Suprapubic skin (tissue), 4 donors: ENCODE measurements at regions not wholly inside any gene's neighbourhood (a gene's known extent, or its start where the extent isn't known, plus 50 kb on each side); places are given as distances from the start of the nearest gene placed in this dataset.

Source experiments
- DNase-seq, 2 donors: peaks; one replicate each; pipeline ENCODE4 v3.0.0-alpha.2; 2019; ENCODE audit warnings: low spot score in 2 of 2
- H3K27ac ChIP-seq: fragments of 200-600 bp; sonication (generic); one replicate; pipeline ENCODE4 v1.5.1; 2019
- H3K27me3 ChIP-seq: fragments of 200-600 bp; sonication (generic); one replicate; pipeline ENCODE4 v1.5.1; 2019
- H3K36me3 ChIP-seq: fragments of 200-600 bp; sonication (generic); one replicate; pipeline ENCODE4 v1.5.1; 2019
- H3K4me1 ChIP-seq: fragments of 200-600 bp; sonication (generic); one replicate; pipeline ENCODE4 v1.5.1; 2019
- H3K4me3 ChIP-seq: fragments of 200-600 bp; sonication (generic); one replicate; pipeline ENCODE4 v1.5.1; 2019; ENCODE audit warnings: mild to moderate bottlenecking
- H3K9me3 ChIP-seq: fragments of 200-600 bp; sonication (generic); one replicate; pipeline ENCODE4 v1.5.1; 2019
- EP300 ChIP-seq: sonication (generic); formaldehyde crosslinking; IDR thresholded peaks from one replicate; pipeline ENCODE4 v1.6.1; 2017; ENCODE audit warnings: antibody characterized with exemption
- POLR2A ChIP-seq, 2 donors: fragments of 450-650 bp; IDR thresholded peaks; one replicate each; pipeline ENCODE4 v1.6.1; 2017; ENCODE audit warnings: antibody characterized with exemption in 2 of 2, mild to moderate bottlenecking in 2 of 2, moderate library complexity in 2 of 2
- POLR2AphosphoS5 ChIP-seq, 3 donors: sonication (generic); formaldehyde crosslinking; IDR thresholded peaks; one replicate each; pipeline ENCODE4 v1.6.1; 2017; ENCODE audit warnings: antibody characterized with exemption in 3 of 3
- WGBS: methylation state at CpG from one replicate; pipeline ENCODE4 v1.1.5; 2018; 5-methylcytosine and 5-hydroxymethylcytosine counted together
- TF ChIP-seq, protein P1 (sequence below), 2 donors: fragments of 200-600 bp in 1 of 2; fragments of 450-650 bp in 1 of 2; sonication (generic) in 1 of 2; IDR thresholded peaks; one replicate each; pipeline ENCODE4 v1.5.1; 2016 to 2019; ENCODE audit warnings: antibody characterized with exemption in 2 of 2, mild to moderate bottlenecking in 1 of 2, moderate library complexity in 1 of 2

DNA sequence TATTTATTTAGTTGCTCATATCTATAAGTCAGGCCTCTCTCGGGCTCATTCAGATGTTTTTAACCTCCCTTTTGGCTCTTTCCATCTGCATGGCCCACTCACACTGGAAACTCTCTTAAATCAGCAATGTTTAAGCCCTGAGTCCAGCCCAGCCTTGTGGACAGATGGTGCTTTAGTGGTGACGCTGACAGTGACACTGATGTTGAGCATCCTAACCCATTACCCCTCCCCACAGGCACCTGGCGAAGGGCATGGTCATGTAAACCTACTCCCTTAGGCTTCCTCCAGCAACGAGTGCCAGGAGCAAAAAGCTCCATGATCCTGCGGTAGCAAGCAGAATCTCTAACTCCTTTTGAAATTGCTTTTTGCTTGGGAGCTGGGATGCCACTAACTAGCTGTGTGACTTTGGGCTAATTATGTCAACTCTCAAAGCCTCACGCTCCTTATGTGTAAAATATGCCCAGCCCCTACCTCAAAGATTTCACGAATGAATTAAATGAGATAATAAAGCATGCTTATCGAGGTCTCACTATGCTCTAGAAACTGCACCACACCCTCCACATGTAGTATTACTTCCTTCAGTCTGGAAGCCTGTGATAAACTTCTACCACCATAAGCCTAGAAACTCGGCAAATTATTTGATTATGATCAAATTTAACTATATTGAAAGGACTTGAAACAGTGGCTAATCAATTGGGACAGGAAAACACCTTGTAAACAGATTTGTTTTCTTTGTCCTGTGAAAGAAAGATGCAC lies 569.4 kb downstream of the BCOR start:
- no peaks in the 10 kb centered on the region for H3K27me3 ChIP-seq
- H3K4me1 ChIP-seq = no peaks in the 10 kb centered on the region
- no peak overlapping the region for H3K4me3 ChIP-seq
- no peaks in the 10 kb centered on the region for H3K9me3 ChIP-seq
- TF ChIP-seq POLR2A (IDR thresholded peaks at IDR 0.05) (no peak), POLR2AphosphoS5 (IDR thresholded peaks at IDR 0.05) (no peak), EP300 (no peak)
- TF ChIP-seq, protein P1, sequence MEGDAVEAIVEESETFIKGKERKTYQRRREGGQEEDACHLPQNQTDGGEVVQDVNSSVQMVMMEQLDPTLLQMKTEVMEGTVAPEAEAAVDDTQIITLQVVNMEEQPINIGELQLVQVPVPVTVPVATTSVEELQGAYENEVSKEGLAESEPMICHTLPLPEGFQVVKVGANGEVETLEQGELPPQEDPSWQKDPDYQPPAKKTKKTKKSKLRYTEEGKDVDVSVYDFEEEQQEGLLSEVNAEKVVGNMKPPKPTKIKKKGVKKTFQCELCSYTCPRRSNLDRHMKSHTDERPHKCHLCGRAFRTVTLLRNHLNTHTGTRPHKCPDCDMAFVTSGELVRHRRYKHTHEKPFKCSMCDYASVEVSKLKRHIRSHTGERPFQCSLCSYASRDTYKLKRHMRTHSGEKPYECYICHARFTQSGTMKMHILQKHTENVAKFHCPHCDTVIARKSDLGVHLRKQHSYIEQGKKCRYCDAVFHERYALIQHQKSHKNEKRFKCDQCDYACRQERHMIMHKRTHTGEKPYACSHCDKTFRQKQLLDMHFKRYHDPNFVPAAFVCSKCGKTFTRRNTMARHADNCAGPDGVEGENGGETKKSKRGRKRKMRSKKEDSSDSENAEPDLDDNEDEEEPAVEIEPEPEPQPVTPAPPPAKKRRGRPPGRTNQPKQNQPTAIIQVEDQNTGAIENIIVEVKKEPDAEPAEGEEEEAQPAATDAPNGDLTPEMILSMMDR (IDR thresholded peaks at IDR 0.05) = no peak
- no peak overlapping the region for H3K27ac ChIP-seq
- DNase-seq = no peak
- no peaks in the 10 kb centered on the region for H3K36me3 ChIP-seq
- WGBS = 81% methylated on average over 9 of the region's 9 CpGs

DNA sequence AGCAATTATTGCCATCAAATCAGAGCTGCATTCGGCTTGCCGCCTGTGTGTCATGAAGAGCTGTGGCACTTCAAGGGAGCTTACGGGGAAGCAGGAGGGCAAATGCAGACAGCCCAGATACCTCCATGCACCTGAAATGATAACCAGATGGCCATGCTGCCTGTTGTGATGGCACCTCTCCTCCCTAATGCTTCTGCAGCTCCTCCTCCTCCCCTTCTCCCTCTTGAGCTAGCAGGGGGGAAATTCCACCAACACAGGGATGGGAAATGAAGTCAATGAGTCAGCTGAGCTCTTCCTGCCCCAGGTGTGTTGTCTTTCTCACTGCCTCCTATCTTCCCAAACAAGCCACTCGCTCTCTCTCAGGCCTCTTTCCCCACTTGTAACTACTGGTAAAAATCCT lies 565.0 kb downstream of the BCOR start:
- Histone ChIP-seq H3K4me3 (no peak overlapping the region), H3K27ac (no peak overlapping the region), H3K4me1 (no peaks in the 10 kb centered on the region), H3K36me3 (no peaks in the 10 kb centered on the region), H3K9me3 (no peaks in the 10 kb centered on the region), H3K27me3 (no peaks in the 10 kb centered on the region)
- WGBS = 93% methylated on average over 4 of the region's 4 CpGs
- TF ChIP-seq POLR2AphosphoS5 (IDR thresholded peaks at IDR 0.05) (no peak), POLR2A (IDR thresholded peaks at IDR 0.05) (no peak), EP300 (no peak)
- no peak for DNase-seq

DNA sequence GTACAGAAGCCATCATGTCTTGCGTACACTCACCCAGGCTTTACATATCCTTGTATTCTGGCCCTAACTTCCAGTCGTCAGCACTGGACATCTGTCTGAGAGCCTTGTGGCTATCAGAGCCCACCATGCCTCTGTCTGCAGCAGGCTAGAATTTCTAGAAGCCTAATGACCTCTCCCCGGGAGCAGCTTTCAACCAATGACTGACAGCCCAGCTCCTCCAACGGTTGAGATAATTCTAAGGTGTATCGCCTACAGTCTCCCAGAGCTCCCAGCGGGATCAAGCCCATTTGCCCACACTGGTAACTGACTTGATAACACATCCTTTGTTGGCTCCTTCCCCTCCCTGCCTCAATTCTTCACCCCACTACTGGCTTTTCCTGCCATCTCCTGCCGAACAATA lies 562.8 kb downstream of the BCOR start:
- Histone ChIP-seq H3K27me3 (no peaks in the 10 kb centered on the region), H3K4me3 (no peak overlapping the region), H3K36me3 (no peaks in the 10 kb centered on the region), H3K9me3 (no peaks in the 10 kb centered on the region), H3K4me1 (no peaks in the 10 kb centered on the region), H3K27ac (no peak overlapping the region)
- DNase-seq = no peak
- WGBS = 85% methylated on average over 7 of the region's 7 CpGs
- TF ChIP-seq, protein P1 (IDR thresholded peaks at IDR 0.05) = no peak
- TF ChIP-seq POLR2AphosphoS5 (IDR thresholded peaks at IDR 0.05) (no peak), POLR2A (IDR thresholded peaks at IDR 0.05) (no peak), EP300 (no peak)

DNA sequence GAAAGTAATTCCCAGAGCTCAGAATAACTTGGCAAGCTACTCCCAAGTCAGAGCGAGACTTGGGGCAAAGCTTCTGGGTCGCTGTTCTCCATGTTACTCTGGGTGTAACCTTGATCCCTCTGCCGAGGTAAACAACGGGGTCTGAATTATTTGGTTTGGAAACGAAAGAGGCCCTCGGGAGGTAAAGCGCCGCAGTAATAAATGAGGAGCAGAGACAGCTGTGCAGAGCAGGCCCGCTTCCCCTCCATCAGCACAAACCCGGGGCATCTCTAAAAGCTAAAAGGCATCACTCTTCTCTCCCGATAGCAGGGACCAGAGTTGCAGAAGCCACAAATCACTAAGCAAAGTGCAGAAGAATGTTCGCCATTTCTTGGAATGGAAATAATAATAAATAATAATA lies 561.5 kb downstream of the BCOR start:
- no peaks in the 10 kb centered on the region for H3K4me1 ChIP-seq
- H3K4me3 ChIP-seq = no peak overlapping the region
- H3K27me3 ChIP-seq = no peaks in the 10 kb centered on the region
- no peak for DNase-seq
- H3K36me3 ChIP-seq = no peaks in the 10 kb centered on the region
- H3K9me3 ChIP-seq = no peaks in the 10 kb centered on the region
- no peak for TF ChIP-seq POLR2A (IDR thresholded peaks at IDR 0.05)
- no peak for TF ChIP-seq EP300
- no peak for TF ChIP-seq POLR2AphosphoS5 (IDR thresholded peaks at IDR 0.05)
- TF ChIP-seq, protein P1 (IDR thresholded peaks at IDR 0.05) = no peak
- 80% methylated on average over 12 of the region's 12 CpGs for whole genome bisulfite sequencing
- H3K27ac ChIP-seq = no peak overlapping the region

DNA sequence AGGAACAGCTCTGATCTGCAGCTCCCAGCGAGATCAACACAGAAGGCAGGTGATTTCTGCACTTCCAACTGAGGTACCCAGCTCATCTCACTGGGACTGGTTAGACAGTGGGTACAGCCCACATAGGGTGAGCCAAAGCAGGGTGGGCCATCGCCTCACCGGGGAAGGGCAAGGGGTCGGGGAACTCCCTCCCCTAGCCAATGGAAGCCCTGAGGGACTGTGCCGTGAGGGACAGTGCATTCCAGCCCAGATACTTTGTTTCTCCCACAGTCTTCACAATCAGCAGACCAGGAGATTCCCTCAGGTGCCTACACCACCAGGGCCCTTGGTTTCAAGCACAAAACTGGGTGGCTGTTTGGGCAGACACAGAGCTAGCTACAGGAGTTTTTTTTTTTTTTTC lies 555.9 kb downstream of the BCOR start:
- DNase-seq = no peak
- H3K9me3 ChIP-seq = no peaks in the 10 kb centered on the region
- no peaks in the 10 kb centered on the region for H3K4me1 ChIP-seq
- H3K4me3 ChIP-seq = no peak overlapping the region
- no peak overlapping the region for H3K27ac ChIP-seq
- TF ChIP-seq, protein P1 (IDR thresholded peaks at IDR 0.05) = no peak
- TF ChIP-seq POLR2AphosphoS5 (IDR thresholded peaks at IDR 0.05) (no peak), EP300 (no peak), POLR2A (IDR thresholded peaks at IDR 0.05) (no peak)
- H3K36me3 ChIP-seq = no peaks in the 10 kb centered on the region
- H3K27me3 ChIP-seq = no peaks in the 10 kb centered on the region
- WGBS = 92% methylated on average over 2 of the region's 5 CpGs

DNA sequence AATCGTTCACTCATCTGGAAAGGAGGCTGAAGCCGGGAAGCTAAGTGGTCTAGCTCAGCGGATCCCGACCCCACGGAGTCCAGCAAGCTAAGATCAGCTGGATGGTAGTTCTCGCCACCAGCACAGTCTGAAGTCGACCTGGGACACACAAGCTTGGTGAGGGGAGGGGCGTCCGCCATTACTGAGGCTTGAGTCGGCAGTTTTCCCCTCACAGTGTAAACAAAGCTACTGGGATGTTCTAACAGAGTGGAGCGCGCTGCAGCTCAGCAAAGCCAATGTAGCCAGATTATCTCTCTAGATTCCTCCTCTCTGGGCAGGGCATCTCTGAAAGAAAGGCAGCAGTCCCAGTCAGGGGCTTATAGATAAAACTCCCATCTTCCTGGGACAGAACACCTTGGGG lies 555.4 kb downstream of the BCOR start:
- H3K27ac ChIP-seq = no peak overlapping the region
- H3K36me3 ChIP-seq = no peaks in the 10 kb centered on the region
- no peak for TF ChIP-seq POLR2A (IDR thresholded peaks at IDR 0.05)
- TF ChIP-seq, protein P1 (IDR thresholded peaks at IDR 0.05) = no peak
- TF ChIP-seq EP300 = no peak
- TF ChIP-seq POLR2AphosphoS5 (IDR thresholded peaks at IDR 0.05) = no peak
- no peaks in the 10 kb centered on the region for H3K4me1 ChIP-seq
- WGBS = 93% methylated on average over 12 of the region's 12 CpGs
- no peaks in the 10 kb centered on the region for H3K27me3 ChIP-seq
- no peak overlapping the region for H3K4me3 ChIP-seq
- H3K9me3 ChIP-seq = no peaks in the 10 kb centered on the region
- no peak for DNase-seq
